PC-3 (cell line): ENCODE measurements at regions not wholly inside any gene's neighbourhood (a gene's known extent, or its start where the extent isn't known, plus 50 kb on each side); places are given as distances from the start of the nearest gene placed in this dataset.

Experiments used
- ATAC-seq: fragments of 200-7000 bp; cut with Tn5 transposase; 2 replicates; pipeline ENCODE4 v1.9.1; 2020; ENCODE audit warnings: mild to moderate bottlenecking, moderate library complexity
- BruUV-seq: library from RNA; stranded (reverse); fragments of 400-500 nt; replicated peaks from 2 replicates; lab custom pipeline; 2021; lab: Mats Ljungman, UMichigan
- CTCF ChIA-PET: fragments of 300-600 bp; sonication (Branson Sonifier 250); formaldehyde crosslinking; loops from one replicate; lab custom pipeline; 2022; ENCODE audit warnings: antibody characterized with exemption; lab: Charles Lee
- POLR2A ChIA-PET: fragments of 300-600 bp; sonication (Branson Sonifier 250); formaldehyde crosslinking; loops from one replicate; lab custom pipeline; 2022; ENCODE audit warnings: antibody characterized with exemption; ENCODE audit not compliant: unreplicated experiment; lab: Charles Lee
- DNase-seq: peaks from one replicate; pipeline ENCODE4 v3.0.0-alpha.2; 2015
- H2AFZ ChIP-seq: fragments of 300-600 bp; sonication (generic); 2 replicates; pipeline ENCODE4 v1.6.0; 2016; ENCODE audit warnings: antibody characterized with exemption, low read length
- H3F3A ChIP-seq: fragments of 300-600 bp; sonication (generic); one replicate; pipeline ENCODE4 v1.6.0; 2017; ENCODE audit warnings: antibody characterized with exemption, low read length, control low read depth, mild to moderate bottlenecking; ENCODE audit not compliant: unreplicated experiment
- H3K27ac ChIP-seq: fragments of 300-600 bp; sonication (generic); 2 replicates; pipeline ENCODE4 v1.5.1; 2016; ENCODE audit warnings: mild to moderate bottlenecking, low read length
- H3K27me3 ChIP-seq: fragments of 300-600 bp; sonication (generic); 2 replicates; pipeline ENCODE4 v1.6.1; 2016; ENCODE audit warnings: low read length, mixed read lengths
- H3K36me3 ChIP-seq: fragments of 300-600 bp; sonication (generic); 2 replicates; pipeline ENCODE4 v1.6.1; 2016; ENCODE audit warnings: low read depth, mixed run types, low read length, mixed read lengths
- H3K4me1 ChIP-seq: fragments of 300-600 bp; sonication (generic); 2 replicates; pipeline ENCODE4 v1.5.1; 2016; ENCODE audit warnings: low read length; ENCODE audit not compliant: insufficient read depth
- H3K4me2 ChIP-seq: fragments of 300-600 bp; sonication (generic); 2 replicates; pipeline ENCODE4 v1.6.0; 2016; ENCODE audit warnings: low read length
- H3K4me3 ChIP-seq: fragments of 300-600 bp; sonication (generic); 2 replicates; pipeline ENCODE4 v1.5.1; 2016; ENCODE audit warnings: mild to moderate bottlenecking, low read length, mixed read lengths
- H3K79me2 ChIP-seq: fragments of 300-600 bp; sonication (generic); 2 replicates; pipeline ENCODE4 v1.6.1; 2017; ENCODE audit warnings: low read length, mixed read lengths
- H3K9ac ChIP-seq: fragments of 300-600 bp; sonication (generic); 2 replicates; pipeline ENCODE4 v1.6.0; 2016; ENCODE audit warnings: mild to moderate bottlenecking, low read length
- H3K9me2 ChIP-seq: fragments of 300-600 bp; sonication (generic); replicated peaks from 2 replicates; pipeline ENCODE4 v1.6.1; 2016; ENCODE audit warnings: mixed run types, low read length, mixed read lengths
- H3K9me3 ChIP-seq: fragments of 300-600 bp; sonication (generic); 2 replicates; pipeline ENCODE4 v1.6.1; 2016; ENCODE audit warnings: low read length, mixed read lengths
- H4K20me1 ChIP-seq: fragments of 300-600 bp; sonication (generic); 2 replicates; pipeline ENCODE4 v1.6.1; 2016; ENCODE audit warnings: low read length, mixed read lengths
- CTCF ChIP-seq: fragments of 300-600 bp; sonication (generic); conservative IDR thresholded peaks from 2 replicates; pipeline ENCODE4 v1.5.1; 2017; ENCODE audit warnings: antibody characterized with exemption, low read depth, mild to moderate bottlenecking, low read length
- EZH2 ChIP-seq: fragments of 300-600 bp; sonication (generic); IDR thresholded peaks from one replicate; pipeline ENCODE4 v1.6.1; 2017; ENCODE audit warnings: antibody characterized with exemption, mild to moderate bottlenecking, low read length; ENCODE audit not compliant: unreplicated experiment
- EZH2phosphoT487 ChIP-seq: fragments of 300-600 bp; sonication (generic); IDR thresholded peaks from 2 replicates; pipeline ENCODE4 v1.6.1; 2018; ENCODE audit warnings: mild to moderate bottlenecking, antibody characterized with exemption, low read length, borderline replicate concordance
- intact Hi-C: fragments of 100-400 bp; cut with micrococcal nuclease; formaldehyde crosslinking; loops from 2 replicates; pipeline ENCODE4 v1.9.0; 2023

- intact Hi-C loops = loop anchor here (1.0 to 2.0 kb wide), 6 partner anchors 12 to 95 kb away; no protein-coding TSS in a partner anchor
- Histone ChIP-seq H3F3A (no peaks in the 10 kb centered on the region), H3K36me3 (no peaks in the 10 kb centered on the region), H3K79me2 (no peaks in the 10 kb centered on the region), H2AFZ (peak overlapping the region; percentile 19), H3K9me3 (no peaks in the 10 kb centered on the region), H3K4me2 (peak overlapping the region; percentile 70), H3K9ac (no peak overlapping the region), H3K27ac (peak overlapping the region; percentile 44), H3K27me3 (no peaks in the 10 kb centered on the region), H3K9me2 (0 out of 2 replicates have a peak, but pooled peaks cover 3% of the 10 kb centered on the region), H3K4me3 (peak overlapping the region; percentile 4; the same call in 1 of the 2 replicates), H3K4me1 (peaks cover 44% of the 10 kb centered on the region), H4K20me1 (no peaks in the 10 kb centered on the region)
- BruUV-seq = no TSS peak
- no peak for TF ChIP-seq CTCF
- no peak for TF ChIP-seq EZH2phosphoT487
- DNase-seq (peak; percentile 100), ATAC-seq (peak; percentile 87)
- POLR2A ChIA-PET = interaction anchor here (0.5 to 0.6 kb wide), 2 partner anchors 148 to 173 kb away, joined by 3 to 8 read pairs; partner anchors contain the start of gene KTN1
- CTCF ChIA-PET = no interaction called here
Measured at GRCh38 chr14:55752580-55753390, 172.8 kb downstream of the KTN1 start.

DNA sequence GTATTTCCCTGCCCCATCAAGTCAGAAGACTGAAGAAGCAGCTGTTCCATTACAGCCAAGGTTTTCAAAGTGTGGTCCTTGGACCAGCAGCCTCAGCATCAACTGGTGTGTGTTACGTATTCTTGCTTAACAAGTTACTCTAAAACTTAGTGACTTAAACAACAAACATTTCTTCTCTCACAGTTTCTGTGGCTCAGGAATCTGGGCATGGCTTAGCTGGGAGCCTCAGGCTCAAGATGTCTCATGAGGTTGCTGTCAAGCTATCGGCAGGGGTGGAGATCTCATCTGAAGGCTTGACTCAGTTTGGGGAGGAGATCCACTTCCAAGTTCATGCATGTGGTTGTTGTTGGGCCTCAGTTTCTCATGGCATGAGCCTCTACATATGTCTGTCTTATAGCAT is 174.5 kb downstream of the KTN1 start:
- Histone ChIP-seq H3K9ac (no peak overlapping the region), H3F3A (no peaks in the 10 kb centered on the region), H3K9me3 (no peaks in the 10 kb centered on the region), H3K27ac (no peak overlapping the region), H3K36me3 (no peaks in the 10 kb centered on the region), H3K4me2 (no peak overlapping the region), H2AFZ (no peak overlapping the region), H3K9me2 (no peaks in the 10 kb centered on the region), H3K27me3 (no peaks in the 10 kb centered on the region), H3K4me3 (no peak overlapping the region), H4K20me1 (no peaks in the 10 kb centered on the region), H3K79me2 (no peaks in the 10 kb centered on the region), H3K4me1 (peaks cover 36% of the 10 kb centered on the region)
- ChIA-PET POLR2A (no interaction called here), CTCF (no interaction called here)
- TF ChIP-seq CTCF (no peak), EZH2 (no peak), EZH2phosphoT487 (no peak)
- intact Hi-C loops = no loop called here
- no peak for ATAC-seq
- no TSS peak for BruUV-seq
- DNase-seq = peak; percentile 70

DNA sequence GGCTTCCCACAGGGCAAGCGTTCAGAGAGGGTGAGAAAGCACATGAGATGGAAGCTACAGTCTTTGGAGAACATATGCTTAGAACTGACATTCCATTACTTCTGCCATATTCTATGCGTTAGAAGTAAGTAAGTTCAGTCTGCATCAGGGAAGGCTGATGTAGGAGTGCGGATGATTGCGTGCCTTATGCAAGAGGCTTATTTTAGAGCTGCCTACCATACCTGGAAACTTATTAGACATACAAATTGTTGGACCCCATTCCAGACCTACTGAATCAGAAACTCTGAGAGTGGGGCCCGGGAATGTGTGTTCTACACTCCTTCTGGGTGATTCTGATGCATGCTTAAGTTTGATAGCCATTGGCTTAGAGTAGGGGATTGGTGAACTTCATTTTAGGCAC is 174.9 kb downstream of the KTN1 start:
- Histone ChIP-seq H3K4me1 (peaks cover 32% of the 10 kb centered on the region), H3K9me2 (no peaks in the 10 kb centered on the region), H3K4me2 (no peak overlapping the region), H4K20me1 (no peaks in the 10 kb centered on the region), H3K36me3 (no peaks in the 10 kb centered on the region), H3F3A (no peaks in the 10 kb centered on the region), H3K27ac (no peak overlapping the region), H2AFZ (no peak overlapping the region), H3K9ac (no peak overlapping the region), H3K79me2 (no peaks in the 10 kb centered on the region), H3K27me3 (no peaks in the 10 kb centered on the region), H3K9me3 (no peaks in the 10 kb centered on the region), H3K4me3 (no peak overlapping the region)
- no TSS peak for BruUV-seq
- no peak for DNase-seq
- ChIA-PET CTCF (no interaction called here), POLR2A (no interaction called here)
- intact Hi-C loops = no loop called here
- ATAC-seq = no peak
- TF ChIP-seq EZH2phosphoT487 (no peak), CTCF (no peak), EZH2 (no peak)
